Dermis blood vessel endothelial cell (primary cell): ENCODE measurements at regions not wholly inside any gene's neighbourhood (a gene's known extent, or its start where the extent isn't known, plus 50 kb on each side); places are given as distances from the start of the nearest gene placed in this dataset.
"Not testable (repeated sequence)": the region's sequence is repeated elsewhere in the genome, so short reads cannot be mapped to it uniquely, and the experiment has no call there.

ENCODE experiments used
- DNase-seq: peaks from one replicate; pipeline ENCODE4 v3.0.0; 2010

- DNase-seq, result no peak
Measured at GRCh38 chr12:127943481-127944210, 323.3 kb upstream of the TMEM132C start.

DNA sequence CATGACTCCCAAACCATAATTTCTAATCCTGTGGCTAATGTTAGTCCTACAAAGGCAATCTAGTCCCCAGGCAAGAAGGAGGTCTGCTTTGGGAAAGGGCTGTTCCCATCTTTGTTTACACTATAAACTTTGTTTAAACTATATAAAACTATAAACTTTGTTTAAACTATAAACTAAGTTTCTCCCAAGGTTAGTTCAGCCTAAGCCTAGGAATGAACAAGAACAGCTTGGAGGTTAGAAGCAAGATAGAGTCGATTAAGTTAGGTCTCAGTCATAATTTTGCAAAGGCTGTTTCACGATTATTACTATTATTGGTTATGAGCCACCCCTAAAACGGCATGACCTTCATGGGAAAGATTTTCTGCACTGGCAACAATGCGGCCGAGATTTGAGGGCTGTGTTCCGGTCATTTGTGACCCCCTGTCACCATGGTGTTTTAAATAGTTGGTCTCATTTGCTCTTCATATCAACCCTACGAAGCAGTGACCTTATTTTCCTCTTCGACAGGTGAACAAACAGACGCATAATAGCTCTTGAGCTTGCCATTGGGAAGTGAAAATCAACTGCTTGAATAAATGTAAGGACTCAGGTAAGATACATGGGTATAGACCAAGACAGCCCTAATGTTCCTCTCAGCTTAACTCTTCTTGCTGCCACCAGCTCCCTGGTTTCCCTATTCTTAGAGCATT lies 322.6 kb upstream of the TMEM132C start:
- DNase-seq, result no peak

DNA sequence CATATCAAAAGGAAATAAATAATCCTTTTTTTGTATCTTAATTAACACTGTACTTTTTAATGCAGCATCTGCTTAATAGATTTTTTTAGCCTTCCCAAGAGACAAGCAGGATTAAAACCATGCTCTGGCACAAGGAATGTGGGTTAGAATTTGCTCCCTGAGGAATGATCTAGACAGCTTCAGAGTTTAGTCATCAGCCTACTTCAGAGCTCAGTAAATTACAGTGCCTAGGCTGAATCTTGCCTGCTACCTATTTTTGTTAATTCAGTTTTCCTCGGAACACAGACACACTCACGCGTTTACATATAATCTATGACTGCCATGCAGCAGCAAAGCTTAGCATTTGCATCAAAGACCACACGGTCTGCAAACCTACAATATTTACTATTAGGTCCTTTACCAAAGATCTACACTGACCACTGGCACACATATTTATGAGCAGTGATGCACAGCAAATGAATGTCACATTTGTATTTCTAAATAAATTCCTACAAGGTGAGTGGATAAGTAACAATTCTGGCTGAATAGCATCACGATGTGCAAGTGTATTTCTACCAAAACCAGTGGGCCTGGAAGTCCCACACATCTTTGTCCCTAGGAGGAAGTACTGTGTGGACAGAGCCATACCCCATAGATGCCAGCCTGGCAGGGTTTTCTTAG lies 309.8 kb upstream of the TMEM132C start:
- no peak for DNase-seq

DNA sequence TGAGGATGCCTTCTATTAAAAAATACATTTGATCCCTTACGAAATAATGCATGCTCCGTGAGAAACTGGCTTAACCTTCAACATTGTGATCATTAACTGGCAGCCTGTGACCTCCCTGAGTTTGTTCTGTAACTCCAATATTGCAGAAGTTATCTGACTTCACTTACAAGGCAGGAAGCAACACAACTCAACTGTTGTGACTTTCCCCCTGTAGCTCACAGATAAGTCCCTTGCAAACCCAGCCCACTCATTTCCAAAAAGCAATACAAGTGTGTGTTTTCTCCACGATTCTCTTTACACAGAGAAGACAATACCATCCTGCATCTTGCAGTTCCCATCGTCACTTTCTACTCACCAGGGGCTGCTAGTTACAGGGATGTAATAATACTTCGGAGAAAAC lies 304.7 kb upstream of the TMEM132C start:
- no peak for DNase-seq

- DNase-seq, result no peak
Measured at GRCh38 chr12:127963933-127964332, 303.0 kb upstream of the TMEM132C start.

DNA sequence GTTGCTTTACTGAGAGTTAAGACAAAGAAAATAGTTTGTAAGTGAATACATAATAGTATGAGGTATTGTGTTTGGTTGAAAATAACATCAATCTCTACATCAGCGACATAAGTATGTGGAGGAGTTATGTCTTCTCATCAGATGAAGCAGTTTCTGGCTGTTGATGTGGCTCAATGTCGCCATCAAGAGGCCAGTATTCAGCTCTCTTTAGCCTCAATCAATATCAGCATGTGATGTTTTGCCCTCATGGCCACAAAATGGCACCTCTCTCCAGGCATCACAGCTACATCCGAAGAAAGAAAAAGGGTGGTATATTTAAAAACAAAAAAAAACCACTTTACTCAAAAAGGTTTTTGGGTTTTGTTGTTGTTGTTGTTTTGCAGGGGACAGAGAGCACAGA lies 302.3 kb upstream of the TMEM132C start:
- DNase-seq, result no peak

DNA sequence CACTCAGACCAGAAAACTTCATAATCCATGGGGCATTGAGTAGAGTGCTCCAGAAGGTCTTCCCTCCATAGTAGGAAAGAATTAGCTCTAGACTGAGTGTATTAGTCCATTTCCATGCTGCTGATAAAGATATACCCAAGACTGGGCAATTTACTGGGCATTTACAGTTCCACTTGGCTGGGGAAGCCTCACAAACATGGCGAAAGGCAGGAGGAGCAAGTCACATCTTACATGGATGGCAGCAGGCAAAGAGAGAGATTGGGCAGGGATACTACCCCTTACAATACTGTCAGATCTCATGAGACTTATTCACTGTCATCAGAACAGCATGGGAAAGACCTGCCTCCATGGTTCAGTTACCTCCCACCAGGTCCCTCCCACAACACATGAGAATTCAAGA lies 300.6 kb upstream of the TMEM132C start:
- DNase-seq, result no peak

- DNase-seq, result no peak
Measured at GRCh38 chr12:127970491-127970890, 296.5 kb upstream of the TMEM132C start.

DNA sequence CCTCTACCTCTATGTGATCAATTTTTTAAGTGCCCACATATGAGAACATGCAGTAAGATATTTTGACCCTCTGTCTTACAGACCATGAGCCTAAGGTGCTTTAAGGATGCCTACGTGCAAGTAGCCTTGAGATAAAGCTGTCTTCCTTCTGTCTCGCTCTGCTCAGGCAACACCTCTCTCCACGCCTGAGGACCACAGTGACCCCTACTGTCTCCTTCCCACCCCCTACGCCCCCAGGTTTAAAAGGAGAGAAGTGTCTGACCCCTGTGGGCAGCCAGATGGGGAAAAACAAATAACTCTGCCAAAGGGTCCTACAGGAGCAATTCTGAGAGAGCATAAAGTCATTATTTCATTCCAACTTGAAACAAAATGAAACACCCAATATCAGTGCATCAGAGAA lies 286.4 kb upstream of the TMEM132C start:
- DNase-seq, result no peak

DNA sequence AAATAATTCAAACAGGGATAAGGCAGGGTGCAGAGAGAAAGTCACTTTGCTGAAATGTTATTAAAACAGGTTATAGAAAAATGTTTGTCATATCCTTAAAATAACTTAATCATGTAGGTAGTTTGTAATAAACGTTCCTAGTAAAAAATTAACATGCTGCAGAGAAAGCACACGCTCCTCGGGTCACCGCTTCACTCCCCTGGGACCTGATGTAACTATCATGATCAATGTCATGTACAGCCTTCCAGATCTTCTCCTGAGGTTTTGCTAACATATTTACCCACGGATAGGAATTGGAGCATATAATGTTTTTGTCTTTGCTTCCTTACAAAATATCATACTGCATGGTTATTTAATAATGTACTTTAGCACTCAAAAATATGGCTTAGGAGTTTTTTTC lies 285.1 kb upstream of the TMEM132C start:
- DNase-seq, result no peak

- not testable (repeated sequence) for DNase-seq
Measured at GRCh38 chr12:127983213-127983791, 283.7 kb upstream of the TMEM132C start.

DNA sequence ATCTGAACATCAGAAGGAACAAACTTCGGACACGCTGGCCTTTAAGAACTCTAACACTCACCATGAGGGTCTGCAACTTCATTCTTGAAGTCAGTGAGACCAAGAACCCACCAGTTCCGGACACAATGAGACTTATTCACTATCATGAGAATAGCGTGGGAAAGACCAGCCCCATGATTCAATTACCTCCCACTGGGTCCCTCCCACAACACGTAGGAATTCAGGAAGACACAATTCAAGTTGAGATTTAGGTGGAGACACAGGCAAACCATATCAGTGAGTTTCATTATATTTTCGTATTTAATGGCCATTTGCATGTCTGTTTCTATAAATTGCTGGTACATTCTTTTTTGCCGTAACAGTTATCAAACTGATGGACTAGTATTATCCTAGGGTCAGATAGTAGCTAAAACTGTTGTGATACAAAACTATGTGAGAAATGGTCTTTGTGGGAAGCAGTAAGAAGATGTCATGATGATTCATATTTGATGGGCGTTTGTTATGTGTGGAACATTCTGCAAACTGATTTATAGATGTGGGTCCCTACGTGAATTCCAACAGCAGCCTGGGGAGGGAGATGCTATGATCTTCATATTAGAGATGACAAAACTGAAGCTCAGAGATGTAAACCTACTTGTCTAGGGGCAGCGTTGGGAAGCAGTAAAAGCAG lies 282.4 kb upstream of the TMEM132C start:
- no peak for DNase-seq

DNA sequence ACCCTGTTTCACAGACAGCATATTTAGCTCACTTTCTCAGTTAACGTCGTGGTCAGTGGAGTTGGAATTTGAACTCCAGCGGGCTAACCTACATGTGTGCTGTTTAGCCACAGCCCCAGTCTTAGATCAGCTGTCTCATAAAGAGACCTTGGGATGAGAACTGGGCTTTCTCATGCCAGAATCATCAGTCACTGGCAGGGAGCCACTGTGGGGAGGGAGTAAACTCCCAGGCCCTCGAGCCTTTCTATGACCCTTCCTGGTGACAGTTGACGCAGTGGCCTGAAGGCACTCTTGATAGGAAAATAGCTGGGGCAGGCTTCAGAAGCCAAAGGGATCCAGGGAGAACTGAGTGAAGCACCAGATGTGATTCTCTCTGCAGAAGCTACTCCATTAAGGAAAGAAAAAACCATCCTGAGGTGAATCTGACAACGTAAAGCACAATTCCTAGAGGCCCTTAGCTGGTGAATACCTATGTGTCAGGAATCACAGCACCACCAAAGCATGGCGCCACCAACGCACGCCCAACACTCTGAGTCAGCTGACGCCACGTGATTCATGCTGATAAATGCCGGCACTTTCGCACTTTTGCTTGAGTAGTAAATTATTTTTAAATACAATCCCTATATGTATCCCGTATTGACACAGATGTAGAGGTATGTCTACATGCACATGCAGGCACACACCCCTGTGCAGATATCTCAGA lies 279.6 kb upstream of the TMEM132C start:
- no peak for DNase-seq

DNA sequence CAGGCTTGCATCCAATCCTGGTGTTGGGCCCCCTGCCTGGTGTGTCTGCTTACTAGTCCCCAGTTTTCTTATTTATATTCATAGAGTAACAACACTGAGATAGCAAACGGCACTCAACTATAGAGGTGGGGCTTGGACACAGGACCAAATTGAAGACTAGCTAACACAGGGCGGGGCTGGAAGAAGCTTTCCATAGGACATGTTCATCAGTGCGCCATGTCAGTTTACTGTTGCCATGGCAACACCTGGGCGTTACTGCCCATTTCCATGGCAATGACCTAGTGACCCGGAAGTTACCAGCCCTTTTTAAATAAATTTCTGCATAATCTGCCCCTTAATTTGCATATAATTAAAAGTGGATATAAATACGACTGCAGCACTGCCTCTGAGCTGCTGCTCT lies 275.5 kb upstream of the TMEM132C start:
- DNase-seq, result no peak

DNA sequence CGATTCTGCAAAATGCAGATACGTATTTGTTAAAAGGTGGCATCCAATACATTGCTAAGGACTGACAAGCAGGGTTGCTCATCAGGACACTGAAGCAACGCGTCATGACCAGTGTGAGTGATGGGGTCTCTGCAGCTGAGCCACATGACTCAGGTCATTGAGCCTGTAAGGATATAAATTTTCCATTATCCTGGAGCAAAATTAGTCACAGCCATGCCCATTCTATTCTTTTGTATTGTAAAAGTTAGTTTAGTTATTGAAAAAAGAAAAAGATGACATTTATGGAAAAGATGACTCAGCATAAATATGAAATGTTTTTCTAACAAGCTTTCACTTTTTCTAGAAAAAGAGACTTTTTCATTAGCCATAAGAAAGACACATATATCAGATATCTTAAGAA lies 268.0 kb upstream of the TMEM132C start:
- no peak for DNase-seq

- no peak for DNase-seq
Measured at GRCh38 chr12:128004383-128004938, 262.5 kb upstream of the TMEM132C start.

- DNase-seq, result no peak
Measured at GRCh38 chr12:128007250-128007649, 259.7 kb upstream of the TMEM132C start.

DNA sequence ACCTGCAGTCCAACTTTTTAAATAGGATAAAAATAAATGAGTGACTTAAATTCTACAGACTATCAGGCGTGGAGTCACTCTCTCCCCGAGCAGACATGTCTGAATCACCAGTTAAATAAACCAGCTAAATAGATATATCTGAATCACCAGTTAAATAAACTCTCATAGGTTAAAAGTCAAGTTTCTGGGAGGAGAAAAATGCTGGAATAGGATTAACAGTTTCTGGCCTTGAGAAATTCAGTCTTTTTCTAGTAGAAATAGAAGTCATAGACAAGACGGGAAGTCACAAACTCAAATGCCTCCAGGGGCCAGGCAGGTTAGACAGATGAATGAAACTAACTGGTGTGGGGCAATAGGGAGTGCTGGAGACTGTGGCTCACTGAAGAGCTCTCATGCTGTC lies 258.6 kb upstream of the TMEM132C start:
- DNase-seq, result no peak

DNA sequence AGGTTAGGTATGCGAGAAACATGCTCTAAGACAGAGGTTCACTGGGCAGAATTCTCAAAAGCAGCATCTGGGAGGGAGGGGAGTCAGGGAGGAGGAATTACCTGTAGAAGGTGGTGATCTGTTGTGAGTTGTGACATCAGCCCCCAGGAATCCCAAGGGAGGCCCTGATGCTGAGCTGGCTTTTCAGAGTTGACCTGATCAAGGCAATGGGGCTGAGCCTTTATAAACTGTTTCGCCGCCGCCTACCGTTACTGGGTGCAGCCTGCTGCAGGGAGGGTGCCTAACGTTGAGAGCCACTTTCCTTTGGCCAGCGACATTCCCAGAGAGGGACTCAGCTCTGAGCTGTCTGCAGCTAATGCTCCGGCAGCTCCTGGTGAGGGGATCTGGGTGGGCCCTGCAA lies 257.9 kb upstream of the TMEM132C start:
- DNase-seq, result no peak

GRCh38 chr12:128012110-128012509 lies 254.9 kb upstream of the TMEM132C start:
- no peak for DNase-seq

DNA sequence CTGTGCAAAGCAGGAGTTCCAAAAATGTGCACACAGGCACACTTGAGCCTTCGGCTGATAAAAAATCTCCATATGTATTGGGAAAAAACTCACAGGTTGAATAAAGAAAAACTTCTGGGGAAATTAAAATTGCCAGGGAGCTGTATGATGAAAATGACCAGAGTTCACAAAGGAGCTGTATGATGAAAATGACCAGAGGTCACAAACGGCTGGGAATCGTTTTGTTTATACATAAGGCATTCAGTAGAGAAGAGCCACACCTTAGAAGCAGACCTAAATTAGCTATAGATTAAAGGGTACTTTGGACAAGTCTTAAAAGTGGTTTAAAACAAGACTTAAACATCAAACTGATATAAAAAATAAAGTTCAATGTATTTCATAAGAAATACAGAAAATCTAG lies 251.7 kb upstream of the TMEM132C start:
- DNase-seq, result no peak

- no peak for DNase-seq
Measured at GRCh38 chr12:128018067-128018466, 248.9 kb upstream of the TMEM132C start.
